K562 (cell line): ENCODE measurements at regions not wholly inside any gene's neighbourhood (a gene's known extent, or its start where the extent isn't known, plus 50 kb on each side); places are given as distances from the start of the nearest gene placed in this dataset.

ENCODE experiments used
- CHD2 ChIP-seq: IDR thresholded peaks from 2 replicates; pipeline ENCODE4 v1.6.1; 2011; ENCODE audit warnings: low read depth, low read length
- CUX1 ChIP-seq: fragments of 200-800 bp; sonication (Bioruptor generic); IDR thresholded peaks from 2 replicates; pipeline ENCODE4 v1.6.1; 2016; ENCODE audit warnings: missing genetic modification characterization, missing compliant biosample characterization
- E2F5 ChIP-seq: sonication (generic); formaldehyde crosslinking; IDR thresholded peaks from 2 replicates; pipeline ENCODE4 v1.8.0; 2022; ENCODE audit warnings: mild to moderate bottlenecking, missing genetic modification reagents
- ELK3 ChIP-seq: fragments of 450-650 bp; formaldehyde crosslinking; IDR thresholded peaks from 2 replicates; pipeline ENCODE4 v1.4.0; 2020; ENCODE audit warnings: mild to moderate bottlenecking
- EP400 ChIP-seq: fragments of 450-650 bp; IDR thresholded peaks from 2 replicates; pipeline ENCODE4 v1.6.1; 2017; ENCODE audit warnings: antibody characterized with exemption, mild to moderate bottlenecking, moderate library complexity
- FOXJ3 ChIP-seq: sonication (generic); formaldehyde crosslinking; IDR thresholded peaks from 2 replicates; pipeline ENCODE4 v1.4.0; 2020; ENCODE audit warnings: mild to moderate bottlenecking, missing genetic modification reagents
- MEIS2 ChIP-seq: fragments of 450-650 bp; IDR thresholded peaks from 2 replicates; pipeline ENCODE4 v1.6.1; 2014; ENCODE audit warnings: mild to moderate bottlenecking; ENCODE audit not compliant: partially characterized antibody
- RBBP5 ChIP-seq: fragments of 200-600 bp; sonication (generic); IDR thresholded peaks from 2 replicates; pipeline ENCODE4 v1.6.1; 2012; ENCODE audit warnings: borderline replicate concordance, mild to moderate bottlenecking, low read length, control low read depth, inconsistent platforms; ENCODE audit not compliant: insufficient read depth, poor library complexity, severe bottlenecking

- TF ChIP-seq CUX1 (CRISPR knock-in tag): no peak
- TF ChIP-seq EP400: no peak
- TF ChIP-seq RBBP5: no peak
- no peak for TF ChIP-seq FOXJ3
- no peak for TF ChIP-seq ELK3 (CRISPR knock-in tag)
- TF ChIP-seq CHD2: no peak
- no peak for TF ChIP-seq E2F5 (CRISPR knock-in tag)
- TF ChIP-seq MEIS2: no peak
Measured at GRCh38 chr11:44673688-44674087, 53.1 kb upstream of the TSPAN18 start (continued).
